ENCODE measurements at regions not wholly inside any gene's neighbourhood (a gene's known extent, or its start where the extent isn't known, plus 50 kb on each side); places are given as distances from the start of the nearest gene placed in this dataset.

DNA sequence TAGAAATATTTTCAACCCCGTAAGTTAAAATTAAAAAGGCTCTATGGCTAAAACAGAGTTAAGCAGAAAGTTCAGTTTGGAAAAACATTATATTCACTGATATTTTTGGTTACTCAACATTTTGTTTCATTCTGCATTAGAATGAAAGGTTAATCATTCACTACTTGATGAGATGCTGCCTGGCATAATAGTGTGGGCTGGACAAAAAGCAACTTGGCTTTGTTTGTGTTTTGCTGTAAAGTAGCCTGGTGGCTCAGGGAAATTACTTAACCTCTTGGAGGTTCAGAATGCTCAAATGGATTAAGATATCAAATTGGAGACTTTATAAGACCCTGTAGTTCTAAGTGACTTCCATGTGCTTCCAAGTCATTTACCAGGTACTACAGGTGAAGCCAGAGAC, 367.4 kb upstream of the TRPC7 start:
- H3K36me3 ChIP-seq (ENCODE audit: control insufficient read depth in 4 of 4, insufficient read depth in 4 of 4, low read length in 4 of 4): no peaks in the 10 kb centered on the region
- H3K27ac ChIP-seq (ENCODE audit: low read depth in 1 of 2, low read length in 1 of 2): no peak overlapping the region
- TF ChIP-seq, protein P1, sequence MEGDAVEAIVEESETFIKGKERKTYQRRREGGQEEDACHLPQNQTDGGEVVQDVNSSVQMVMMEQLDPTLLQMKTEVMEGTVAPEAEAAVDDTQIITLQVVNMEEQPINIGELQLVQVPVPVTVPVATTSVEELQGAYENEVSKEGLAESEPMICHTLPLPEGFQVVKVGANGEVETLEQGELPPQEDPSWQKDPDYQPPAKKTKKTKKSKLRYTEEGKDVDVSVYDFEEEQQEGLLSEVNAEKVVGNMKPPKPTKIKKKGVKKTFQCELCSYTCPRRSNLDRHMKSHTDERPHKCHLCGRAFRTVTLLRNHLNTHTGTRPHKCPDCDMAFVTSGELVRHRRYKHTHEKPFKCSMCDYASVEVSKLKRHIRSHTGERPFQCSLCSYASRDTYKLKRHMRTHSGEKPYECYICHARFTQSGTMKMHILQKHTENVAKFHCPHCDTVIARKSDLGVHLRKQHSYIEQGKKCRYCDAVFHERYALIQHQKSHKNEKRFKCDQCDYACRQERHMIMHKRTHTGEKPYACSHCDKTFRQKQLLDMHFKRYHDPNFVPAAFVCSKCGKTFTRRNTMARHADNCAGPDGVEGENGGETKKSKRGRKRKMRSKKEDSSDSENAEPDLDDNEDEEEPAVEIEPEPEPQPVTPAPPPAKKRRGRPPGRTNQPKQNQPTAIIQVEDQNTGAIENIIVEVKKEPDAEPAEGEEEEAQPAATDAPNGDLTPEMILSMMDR (IDR thresholded peaks at IDR 0.05; ENCODE audit: control extremely low read depth, extremely low read depth): no peak
- no peaks in the 10 kb centered on the region for H3K27me3 ChIP-seq (ENCODE audit: control insufficient read depth in 3 of 3, insufficient read depth in 3 of 3, low read length in 2 of 3)
- 90 to 94% methylated on average over 1 of the region's 1 CpG for WGBS, 2 donors
- H3K9ac ChIP-seq (ENCODE audit: insufficient read depth in 1 of 2, low read length in 2 of 2): no peak overlapping the region
- peak in 1 of 3 donors; percentile 0 for DNase-seq
- no peak for ATAC-seq (ENCODE audit: insufficient read depth, low FRiP score)
- no peak overlapping the region for H3K4me3 ChIP-seq
- no peaks in the 10 kb centered on the region for H3K9me3 ChIP-seq (ENCODE audit: control insufficient read depth in 4 of 4, insufficient read depth in 3 of 4, low read length in 3 of 4)
- H3K4me1 ChIP-seq (ENCODE audit: control insufficient read depth in 5 of 5, insufficient read depth in 5 of 5, low read length in 5 of 5): no peaks in the 10 kb centered on the region

DNA sequence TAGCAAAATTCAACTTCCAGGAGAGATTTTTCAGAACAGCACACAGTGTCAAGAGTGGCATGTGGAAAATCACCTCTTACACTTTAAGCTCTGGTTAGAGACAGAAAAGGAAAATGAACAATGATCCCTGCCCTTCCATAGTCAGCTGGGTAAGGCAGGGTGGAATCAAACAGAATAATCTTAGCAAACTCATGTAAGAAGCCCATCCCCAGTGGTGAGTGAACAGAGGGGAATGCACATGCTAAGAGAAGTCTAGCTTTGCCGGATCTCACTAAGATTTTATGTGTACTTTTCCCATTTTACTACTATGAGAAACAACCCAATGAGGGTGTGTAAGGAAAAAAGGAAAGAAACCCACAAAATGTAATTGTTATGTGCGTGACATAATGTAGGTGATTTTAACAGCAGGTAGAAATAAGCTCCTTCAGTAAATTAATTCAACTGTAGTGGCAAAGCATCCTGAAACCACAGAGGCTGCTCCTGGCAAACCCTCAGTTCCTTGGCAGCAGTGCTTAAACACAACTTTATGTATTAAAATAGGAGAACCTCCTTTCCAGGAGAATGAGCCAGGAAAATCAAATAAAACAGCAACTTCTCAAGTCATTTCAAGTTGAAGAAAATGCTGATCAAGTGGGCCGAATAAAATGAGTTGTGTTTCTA, 366.0 kb upstream of the TRPC7 start:
- H3K4me3 ChIP-seq: no peak overlapping the region
- peak in 1 of 3 donors; percentile 1 for DNase-seq
- 69 to 82% methylated on average over 3 of the region's 3 CpGs for WGBS, 2 donors
- no peaks in the 10 kb centered on the region for H3K4me1 ChIP-seq (ENCODE audit: control insufficient read depth in 5 of 5, insufficient read depth in 5 of 5, low read length in 5 of 5)
- no peaks in the 10 kb centered on the region for H3K9me3 ChIP-seq (ENCODE audit: control insufficient read depth in 4 of 4, insufficient read depth in 3 of 4, low read length in 3 of 4)
- H3K27ac ChIP-seq (ENCODE audit: low read depth in 1 of 2, low read length in 1 of 2): no peak overlapping the region
- H3K9ac ChIP-seq (ENCODE audit: insufficient read depth in 1 of 2, low read length in 2 of 2): no peak overlapping the region
- TF ChIP-seq, protein P1 (IDR thresholded peaks at IDR 0.05; ENCODE audit: control extremely low read depth, extremely low read depth): no peak
- H3K36me3 ChIP-seq (ENCODE audit: control insufficient read depth in 4 of 4, insufficient read depth in 4 of 4, low read length in 4 of 4): no peaks in the 10 kb centered on the region
- ATAC-seq (ENCODE audit: insufficient read depth, low FRiP score): no peak
- no peaks in the 10 kb centered on the region for H3K27me3 ChIP-seq (ENCODE audit: control insufficient read depth in 3 of 3, insufficient read depth in 3 of 3, low read length in 2 of 3)

DNA sequence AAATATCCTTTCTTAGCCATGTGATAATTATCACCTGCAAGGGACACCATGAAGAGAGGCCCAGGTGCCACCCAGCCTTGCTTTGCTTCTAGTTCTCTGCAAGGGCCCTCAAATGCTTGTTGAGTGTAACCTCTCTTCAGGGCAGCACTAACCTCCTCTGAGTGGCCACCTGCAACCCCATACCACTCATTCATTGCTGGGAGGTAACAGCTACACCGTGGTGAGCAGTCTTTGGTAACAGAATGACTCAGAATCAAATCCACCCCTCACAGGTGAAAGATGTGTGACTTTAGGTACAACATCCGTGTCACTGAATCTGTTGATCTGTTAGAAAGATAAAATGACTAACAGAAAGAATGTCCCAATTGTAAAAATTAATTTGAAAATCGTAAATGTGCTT, 365.1 kb upstream of the TRPC7 start:
- no peak for DNase-seq
- WGBS, 2 donors: 63 to 77% methylated on average over 3 of the region's 3 CpGs
- TF ChIP-seq, protein P1 (IDR thresholded peaks at IDR 0.05; ENCODE audit: control extremely low read depth, extremely low read depth): no peak

DNA sequence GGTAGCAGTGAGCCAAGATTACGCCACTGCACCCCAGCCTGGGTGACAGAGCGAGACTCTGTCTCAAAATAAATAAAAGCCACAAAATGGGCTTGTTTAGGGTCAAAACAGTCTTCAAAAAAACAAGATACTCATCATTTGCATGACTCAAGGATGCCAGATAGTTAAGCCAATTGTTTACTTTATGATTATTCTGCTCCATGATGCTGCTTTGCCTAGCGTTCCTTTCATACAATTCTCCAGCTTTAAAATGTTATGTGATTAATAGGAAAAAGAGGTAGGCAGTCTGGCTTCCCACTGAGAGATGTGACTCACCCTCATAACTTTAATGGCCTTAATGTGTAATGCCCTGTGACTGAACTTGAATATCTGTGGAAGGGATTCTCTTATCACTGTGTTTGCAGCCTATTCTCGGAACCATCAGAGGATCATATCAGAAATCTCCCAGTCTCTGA, 364.6 kb upstream of the TRPC7 start:
- 67 to 72% methylated on average over 4 of the region's 4 CpGs for WGBS, 2 donors
- H3K27ac ChIP-seq (ENCODE audit: low read depth in 1 of 2, low read length in 1 of 2): no peak overlapping the region
- no peak overlapping the region for H3K4me3 ChIP-seq
- ATAC-seq (ENCODE audit: insufficient read depth, low FRiP score) (no peak), DNase-seq (no peak)
- H3K36me3 ChIP-seq (ENCODE audit: control insufficient read depth in 4 of 4, insufficient read depth in 4 of 4, low read length in 4 of 4): no peaks in the 10 kb centered on the region
- H3K9me3 ChIP-seq (ENCODE audit: control insufficient read depth in 4 of 4, insufficient read depth in 3 of 4, low read length in 3 of 4): no peaks in the 10 kb centered on the region
- H3K9ac ChIP-seq (ENCODE audit: insufficient read depth in 1 of 2, low read length in 2 of 2): no peak overlapping the region
- no peaks in the 10 kb centered on the region for H3K4me1 ChIP-seq (ENCODE audit: control insufficient read depth in 5 of 5, insufficient read depth in 5 of 5, low read length in 5 of 5)
- TF ChIP-seq, protein P1 (IDR thresholded peaks at IDR 0.05; ENCODE audit: control extremely low read depth, extremely low read depth): no peak
- no peaks in the 10 kb centered on the region for H3K27me3 ChIP-seq (ENCODE audit: control insufficient read depth in 3 of 3, insufficient read depth in 3 of 3, low read length in 2 of 3)

More for the DNA sequence above, 365.1 kb upstream of the TRPC7 start:
- ATAC-seq (ENCODE audit: insufficient read depth, low FRiP score): no peak
- Histone ChIP-seq H3K9ac (ENCODE audit: insufficient read depth in 1 of 2, low read length in 2 of 2) (no peak overlapping the region), H3K27me3 (ENCODE audit: control insufficient read depth in 3 of 3, insufficient read depth in 3 of 3, low read length in 2 of 3) (no peaks in the 10 kb centered on the region), H3K4me1 (ENCODE audit: control insufficient read depth in 5 of 5, insufficient read depth in 5 of 5, low read length in 5 of 5) (no peaks in the 10 kb centered on the region), H3K27ac (ENCODE audit: low read depth in 1 of 2, low read length in 1 of 2) (no peak overlapping the region), H3K9me3 (ENCODE audit: control insufficient read depth in 4 of 4, insufficient read depth in 3 of 4, low read length in 3 of 4) (no peaks in the 10 kb centered on the region), H3K36me3 (ENCODE audit: control insufficient read depth in 4 of 4, insufficient read depth in 4 of 4, low read length in 4 of 4) (no peaks in the 10 kb centered on the region), H3K4me3 (no peak overlapping the region)
